ENCODE measurements at regions not wholly inside any gene's neighbourhood (a gene's known extent, or its start where the extent isn't known, plus 50 kb on each side); places are given as distances from the start of the nearest gene placed in this dataset.

GRCh38 chr6:11828262-11828870 is 49.8 kb upstream of the ADTRP start:
- TF ChIP-seq CTCF (IDR thresholded peaks at IDR 0.05): no peak
- no peak for DNase-seq

More at GRCh38 chr6:11828262-11828870, 49.8 kb upstream of the ADTRP start:
- intact Hi-C loops (cut with DNase I): no loop called here
- Histone ChIP-seq H3K4me3 (no peak overlapping the region), H3K27ac (no peak overlapping the region), H3K27me3 (no peaks in the 10 kb centered on the region), H3K4me1 (no peaks in the 10 kb centered on the region), H3K36me3 (no peaks in the 10 kb centered on the region), H3K9me3 (no peaks in the 10 kb centered on the region), H3K9ac (ENCODE audit: low read depth in 2 of 2, low read length in 2 of 2) (no peak overlapping the region)
